ENCODE measurements at regions not wholly inside any gene's neighbourhood (a gene's known extent, or its start where the extent isn't known, plus 50 kb on each side); places are given as distances from the start of the nearest gene placed in this dataset.

GRCh38 chrX:45794995-45795337 is 594.3 kb upstream of the DIPK2B start:
- no peak for DNase-seq (ENCODE audit: low read depth)
- no peak overlapping the region for H3K4me3 ChIP-seq (ENCODE audit: low read length)
- no peak for TF ChIP-seq CTCF (conservative IDR thresholded peaks at IDR 0.05; ENCODE audit: low read depth, low read length)

- DNase-seq (ENCODE audit: low read depth): no peak
- no peak for TF ChIP-seq CTCF (conservative IDR thresholded peaks at IDR 0.05; ENCODE audit: low read depth, low read length)
- H3K4me3 ChIP-seq (ENCODE audit: low read length): no peak overlapping the region
Measured at GRCh38 chrX:45794323-45794994, 593.8 kb upstream of the DIPK2B start.

- TF ChIP-seq CTCF (conservative IDR thresholded peaks at IDR 0.05; ENCODE audit: low read depth, low read length): no peak
- no peak for DNase-seq (ENCODE audit: low read depth)
- H3K4me3 ChIP-seq (ENCODE audit: low read length): no peak overlapping the region
Measured at GRCh38 chrX:45788941-45789348, 588.3 kb upstream of the DIPK2B start.

- DNase-seq (ENCODE audit: low read depth): no peak
- TF ChIP-seq CTCF (conservative IDR thresholded peaks at IDR 0.05; ENCODE audit: low read depth, low read length): no peak
- H3K4me3 ChIP-seq (ENCODE audit: low read length): no peak overlapping the region
Measured at GRCh38 chrX:45788315-45788714, 587.6 kb upstream of the DIPK2B start.

- H3K4me3 ChIP-seq (ENCODE audit: low read length): no peak overlapping the region
- DNase-seq (ENCODE audit: low read depth): no peak
- TF ChIP-seq CTCF (conservative IDR thresholded peaks at IDR 0.05; ENCODE audit: low read depth, low read length): no peak
Measured at GRCh38 chrX:45784590-45784989, 583.9 kb upstream of the DIPK2B start.

GRCh38 chrX:45783002-45783401 is 582.3 kb upstream of the DIPK2B start:
- H3K4me3 ChIP-seq (ENCODE audit: low read length): no peak overlapping the region
- DNase-seq (ENCODE audit: low read depth): no peak
- no peak for TF ChIP-seq CTCF (conservative IDR thresholded peaks at IDR 0.05; ENCODE audit: low read depth, low read length)

- DNase-seq (ENCODE audit: low read depth): no peak
- no peak overlapping the region for H3K4me3 ChIP-seq (ENCODE audit: low read length)
- peak; percentile 29 for TF ChIP-seq CTCF (conservative IDR thresholded peaks at IDR 0.05; ENCODE audit: low read depth, low read length)
Measured at GRCh38 chrX:45781901-45782553, 581.4 kb upstream of the DIPK2B start.
